ENCODE measurements at regions not wholly inside any gene's neighbourhood (a gene's known extent, or its start where the extent isn't known, plus 50 kb on each side); places are given as distances from the start of the nearest gene placed in this dataset.

GRCh38 chr15:46946953-46947352, 770.4 kb upstream of the SEMA6D start:
- no peak for TF ChIP-seq POLR2A (IDR thresholded peaks at IDR 0.05)
- TF ChIP-seq CTCF (IDR thresholded peaks at IDR 0.05) = no peak
- no peak for TF ChIP-seq EP300 (IDR thresholded peaks at IDR 0.05)
- H3K4me1 ChIP-seq (ENCODE audit: insufficient read depth) = no peaks in the 10 kb centered on the region
- WGBS, 3 donors = 77 to 91% (median 91%) methylated on average over 3 of the region's 3 CpGs
- no peak overlapping the region for H3K4me3 ChIP-seq
- intact Hi-C loops (cut with DNase I) = no loop called here
- H3K27ac ChIP-seq = no peak overlapping the region
- H3K36me3 ChIP-seq = no peaks in the 10 kb centered on the region
- no peaks in the 10 kb centered on the region for H3K9me3 ChIP-seq
- no peaks in the 10 kb centered on the region for H3K27me3 ChIP-seq
- no peak for DNase-seq

DNA sequence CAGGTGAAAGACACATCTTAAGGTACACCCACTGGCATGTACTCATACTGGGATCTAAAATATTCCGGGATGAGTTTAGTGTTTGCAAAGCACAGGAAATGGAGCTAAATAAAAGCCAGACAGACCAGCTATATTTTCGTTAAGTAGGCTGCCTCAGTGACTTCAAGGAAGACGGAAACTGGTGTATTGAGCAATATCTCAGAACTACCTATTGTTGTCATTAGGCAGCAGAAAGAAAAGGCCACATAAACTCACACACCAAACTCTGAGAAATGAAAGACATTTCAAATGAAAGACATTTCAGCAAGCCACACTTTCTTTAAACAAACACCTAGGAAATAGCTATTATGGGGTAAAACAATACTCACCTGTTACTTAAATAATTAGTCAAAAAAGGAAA, 761.7 kb upstream of the SEMA6D start:
- intact Hi-C loops (cut with DNase I) = no loop called here
- no peak for DNase-seq
- 81 to 86% (median 86%) methylated on average over 3 of the region's 3 CpGs for WGBS, 3 donors
- H3K4me1 ChIP-seq (ENCODE audit: insufficient read depth) = no peaks in the 10 kb centered on the region
- no peaks in the 10 kb centered on the region for H3K9me3 ChIP-seq
- H3K27me3 ChIP-seq = no peaks in the 10 kb centered on the region
- no peaks in the 10 kb centered on the region for H3K36me3 ChIP-seq
- no peak overlapping the region for H3K4me3 ChIP-seq
- TF ChIP-seq EP300 (IDR thresholded peaks at IDR 0.05) = no peak
- no peak for TF ChIP-seq POLR2A (IDR thresholded peaks at IDR 0.05)
- no peak for TF ChIP-seq CTCF (IDR thresholded peaks at IDR 0.05)
- no peak overlapping the region for H3K27ac ChIP-seq

GRCh38 chr15:46956456-46956855, 760.8 kb upstream of the SEMA6D start:
- Histone ChIP-seq H3K9me3 (no peaks in the 10 kb centered on the region), H3K27ac (no peak overlapping the region), H3K4me1 (ENCODE audit: insufficient read depth) (no peaks in the 10 kb centered on the region), H3K27me3 (no peaks in the 10 kb centered on the region), H3K4me3 (no peak overlapping the region), H3K36me3 (no peaks in the 10 kb centered on the region)
- WGBS, 3 donors = 21 to 39% (median 23%) methylated on average over 3 of the region's 3 CpGs
- intact Hi-C loops (cut with DNase I) = no loop called here
- DNase-seq = no peak
- TF ChIP-seq EP300 (IDR thresholded peaks at IDR 0.05) (no peak), CTCF (IDR thresholded peaks at IDR 0.05) (no peak), POLR2A (IDR thresholded peaks at IDR 0.05) (no peak)

GRCh38 chr15:46956881-46957280, 760.4 kb upstream of the SEMA6D start:
- DNase-seq = no peak
- no peak overlapping the region for H3K27ac ChIP-seq
- 49 to 76% (median 71%) methylated on average over 1 of the region's 1 CpG for WGBS, 3 donors
- H3K27me3 ChIP-seq = no peaks in the 10 kb centered on the region
- H3K4me1 ChIP-seq (ENCODE audit: insufficient read depth) = no peaks in the 10 kb centered on the region
- H3K9me3 ChIP-seq = no peaks in the 10 kb centered on the region
- intact Hi-C loops (cut with DNase I) = no loop called here
- no peaks in the 10 kb centered on the region for H3K36me3 ChIP-seq
- TF ChIP-seq EP300 (IDR thresholded peaks at IDR 0.05) (no peak), CTCF (IDR thresholded peaks at IDR 0.05) (no peak), POLR2A (IDR thresholded peaks at IDR 0.05) (no peak)
- H3K4me3 ChIP-seq = no peak overlapping the region

DNA sequence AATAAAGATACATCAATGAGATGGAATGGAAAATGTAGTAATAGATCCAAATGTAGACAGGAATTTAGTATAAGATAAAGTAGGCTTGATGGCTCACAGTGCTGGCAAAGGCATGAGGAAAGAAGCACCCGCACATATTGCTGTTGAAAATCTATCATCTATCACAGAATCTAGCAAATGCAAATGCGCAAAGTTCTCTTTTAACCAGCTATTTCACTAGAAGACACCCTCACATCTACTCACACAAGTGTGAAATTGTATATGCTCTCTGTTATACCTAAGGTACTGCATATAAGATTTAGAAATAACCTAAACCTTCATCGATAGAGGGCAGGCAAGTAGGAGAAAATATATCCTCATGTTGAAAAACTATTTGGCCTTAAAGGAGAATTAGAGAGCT, 756.7 kb upstream of the SEMA6D start:
- H3K4me3 ChIP-seq = no peak overlapping the region
- intact Hi-C loops (cut with DNase I) = no loop called here
- H3K27me3 ChIP-seq = no peaks in the 10 kb centered on the region
- WGBS, 3 donors = 79 to 81% (median 79%) methylated on average over 3 of the region's 3 CpGs
- no peak for TF ChIP-seq POLR2A (IDR thresholded peaks at IDR 0.05)
- TF ChIP-seq CTCF (IDR thresholded peaks at IDR 0.05) = no peak
- TF ChIP-seq EP300 (IDR thresholded peaks at IDR 0.05) = no peak
- no peaks in the 10 kb centered on the region for H3K4me1 ChIP-seq (ENCODE audit: insufficient read depth)
- H3K9me3 ChIP-seq = no peaks in the 10 kb centered on the region
- H3K27ac ChIP-seq = no peak overlapping the region
- no peak for DNase-seq
- no peaks in the 10 kb centered on the region for H3K36me3 ChIP-seq
